ENCODE measurements at regions not wholly inside any gene's neighbourhood (a gene's known extent, or its start where the extent isn't known, plus 50 kb on each side); places are given as distances from the start of the nearest gene placed in this dataset.

DNA sequence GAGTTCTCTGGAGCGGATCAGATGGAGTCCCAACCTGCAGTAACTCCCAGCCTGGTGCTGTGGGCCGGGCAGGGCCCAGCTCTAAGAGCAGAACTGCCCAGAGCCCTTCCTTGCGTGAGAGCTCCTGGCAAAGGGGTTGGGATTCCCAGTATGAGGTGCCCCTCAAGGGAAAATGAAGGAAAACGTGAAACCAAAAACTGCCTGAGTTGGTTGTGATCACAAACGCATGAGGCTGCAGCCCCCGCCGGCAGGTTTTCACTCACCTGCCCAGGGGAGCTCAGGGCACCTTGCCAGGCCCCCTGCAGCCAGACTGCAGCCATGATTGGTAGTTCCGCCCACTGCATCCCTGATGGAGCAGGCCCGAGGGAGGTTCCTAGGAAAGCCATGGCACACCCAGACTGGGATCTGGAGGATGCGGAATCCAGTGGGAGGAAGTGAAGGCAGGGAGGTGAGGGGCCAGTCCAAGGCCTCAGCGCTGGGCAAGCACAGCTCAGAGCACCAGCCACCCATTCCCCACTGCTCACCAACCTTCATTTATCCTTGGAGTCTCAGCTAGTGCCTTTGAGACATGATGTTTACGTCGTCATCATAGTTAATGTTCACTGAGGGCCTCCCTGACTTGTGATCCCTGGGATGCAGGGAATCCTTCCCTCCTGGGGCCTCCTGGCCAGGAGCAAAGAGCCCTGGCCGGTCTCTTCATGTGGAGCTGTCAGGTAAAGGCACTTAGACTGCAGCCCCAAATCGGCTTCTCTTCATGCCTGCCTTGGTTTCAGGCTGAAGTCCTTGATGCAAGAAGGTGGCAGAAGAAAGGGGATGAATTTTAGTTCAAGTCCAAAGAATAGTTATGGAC lies 103.2 kb downstream of the INHBB start:
- no peaks in the 10 kb centered on the region for H3K9me2 ChIP-seq (replicated peaks; ENCODE audit: insufficient read depth)
- no peak overlapping the region for H2AFZ ChIP-seq
- 87% methylated on average over 15 of the region's 15 CpGs for WGBS (ENCODE audit: low lambda C conversion rate, missing lambda C conversion rate)
- no peaks in the 10 kb centered on the region for H3K79me2 ChIP-seq
- peaks cover 4% of the 10 kb centered on the region for H3K27me3 ChIP-seq
- no peak overlapping the region for H3K4me3 ChIP-seq
- no peaks in the 10 kb centered on the region for H3K9me3 ChIP-seq (ENCODE audit: low read depth)
- TF ChIP-seq CTCF (IDR thresholded peaks at IDR 0.05; ENCODE audit: poor library complexity) (no peak), EZH2 (IDR thresholded peaks at IDR 0.05; ENCODE audit: borderline replicate concordance) (no peak), EZH2phosphoT487 (IDR thresholded peaks at IDR 0.05; ENCODE audit: low read depth, severe bottlenecking, unreplicated experiment) (no peak)
- no peak for DNase-seq (ENCODE audit: low spot score)
- H3K27ac ChIP-seq, result no peak overlapping the region
- no peak overlapping the region for H3K4me2 ChIP-seq
- no peaks in the 10 kb centered on the region for H3K4me1 ChIP-seq (ENCODE audit: insufficient read depth)
- H4K20me1 ChIP-seq (ENCODE audit: insufficient read depth, poor library complexity, severe bottlenecking), result no peaks in the 10 kb centered on the region
- H3K36me3 ChIP-seq (replicated peaks; ENCODE audit: insufficient read depth, low read depth), result no peaks in the 10 kb centered on the region

DNA sequence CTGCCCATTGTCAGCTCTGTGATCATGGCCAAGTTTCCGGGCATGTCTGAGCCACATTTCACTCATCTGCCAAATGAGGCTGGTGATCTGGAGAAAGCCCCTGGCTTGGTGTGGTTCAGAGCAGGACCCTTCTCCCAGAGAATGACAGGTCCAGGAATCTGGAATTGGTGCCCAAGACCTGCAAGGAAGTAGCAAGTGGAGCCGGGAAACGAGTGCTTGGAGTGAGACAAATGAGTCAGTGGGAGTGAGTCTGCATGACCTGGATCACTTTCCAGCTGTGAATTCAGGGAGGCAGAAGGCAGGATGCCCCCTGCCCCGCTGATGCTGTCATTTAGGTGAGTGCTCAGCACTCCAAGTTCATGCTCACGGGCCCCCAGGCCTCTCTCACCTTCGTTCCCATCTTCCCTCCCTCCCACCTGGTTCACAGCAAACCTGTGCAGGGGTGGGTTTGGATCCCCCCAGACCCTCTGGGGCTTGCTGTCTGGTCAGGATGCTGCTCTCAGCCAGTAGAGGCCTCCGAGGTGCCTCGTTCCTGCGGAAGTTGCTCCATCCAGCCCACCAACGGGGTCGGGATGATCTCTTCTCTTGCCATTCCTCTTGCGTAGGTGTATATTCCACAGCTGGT lies 104.4 kb downstream of the INHBB start:
- H3K9me2 ChIP-seq (replicated peaks; ENCODE audit: insufficient read depth), result no peaks in the 10 kb centered on the region
- H3K27ac ChIP-seq, result no peak overlapping the region
- DNase-seq (ENCODE audit: low spot score), result no peak
- no peak overlapping the region for H3K4me3 ChIP-seq
- no peak overlapping the region for H2AFZ ChIP-seq
- 93% methylated on average over 12 of the region's 12 CpGs for WGBS (ENCODE audit: low lambda C conversion rate, missing lambda C conversion rate)
- H3K79me2 ChIP-seq, result no peaks in the 10 kb centered on the region
- no peaks in the 10 kb centered on the region for H4K20me1 ChIP-seq (ENCODE audit: insufficient read depth, poor library complexity, severe bottlenecking)
- TF ChIP-seq EZH2 (IDR thresholded peaks at IDR 0.05; ENCODE audit: borderline replicate concordance) (no peak), EZH2phosphoT487 (IDR thresholded peaks at IDR 0.05; ENCODE audit: low read depth, severe bottlenecking, unreplicated experiment) (no peak), CTCF (IDR thresholded peaks at IDR 0.05; ENCODE audit: poor library complexity) (no peak)
- H3K4me1 ChIP-seq (ENCODE audit: insufficient read depth), result no peaks in the 10 kb centered on the region
- no peaks in the 10 kb centered on the region for H3K27me3 ChIP-seq
- no peaks in the 10 kb centered on the region for H3K9me3 ChIP-seq (ENCODE audit: low read depth)
- no peaks in the 10 kb centered on the region for H3K36me3 ChIP-seq (replicated peaks; ENCODE audit: insufficient read depth, low read depth)
- H3K4me2 ChIP-seq, result no peak overlapping the region

GRCh38 chr2:120451334-120451733 lies 105.4 kb downstream of the INHBB start:
- Histone ChIP-seq H3K4me1 (ENCODE audit: insufficient read depth) (no peaks in the 10 kb centered on the region), H3K4me2 (no peak overlapping the region), H3K9me2 (replicated peaks; ENCODE audit: insufficient read depth) (no peaks in the 10 kb centered on the region), H4K20me1 (ENCODE audit: insufficient read depth, poor library complexity, severe bottlenecking) (no peaks in the 10 kb centered on the region), H3K4me3 (no peak overlapping the region), H3K9me3 (ENCODE audit: low read depth) (no peaks in the 10 kb centered on the region), H2AFZ (no peak overlapping the region), H3K27ac (no peak overlapping the region), H3K79me2 (no peaks in the 10 kb centered on the region), H3K27me3 (no peaks in the 10 kb centered on the region), H3K36me3 (replicated peaks; ENCODE audit: insufficient read depth, low read depth) (no peaks in the 10 kb centered on the region)
- 89% methylated on average over 6 of the region's 6 CpGs for WGBS (ENCODE audit: low lambda C conversion rate, missing lambda C conversion rate)
- no peak for DNase-seq (ENCODE audit: low spot score)
- no peak for TF ChIP-seq CTCF (IDR thresholded peaks at IDR 0.05; ENCODE audit: poor library complexity)
- TF ChIP-seq EZH2 (IDR thresholded peaks at IDR 0.05; ENCODE audit: borderline replicate concordance), result no peak
- TF ChIP-seq EZH2phosphoT487 (IDR thresholded peaks at IDR 0.05; ENCODE audit: low read depth, severe bottlenecking, unreplicated experiment), result no peak

Measured in hepatocyte (in vitro differentiated cells).